ENCODE measurements at regions not wholly inside any gene's neighbourhood (a gene's known extent, or its start where the extent isn't known, plus 50 kb on each side); places are given as distances from the start of the nearest gene placed in this dataset.

GRCh38 chr4:13180701-13181100, 303.4 kb downstream of the RAB28 start:
- no peak for DNase-seq

- no peak for DNase-seq
Measured at GRCh38 chr4:13178621-13179020, 305.5 kb downstream of the RAB28 start.

GRCh38 chr4:13176741-13177142, 307.4 kb downstream of the RAB28 start:
- DNase-seq = no peak

GRCh38 chr4:13174926-13175325, 309.2 kb downstream of the RAB28 start:
- no peak for DNase-seq

- no peak for DNase-seq
Measured at GRCh38 chr4:13174001-13174400, 310.1 kb downstream of the RAB28 start.

- no peak for DNase-seq
Measured at GRCh38 chr4:13171292-13172057, 312.7 kb downstream of the RAB28 start.

- no peak for DNase-seq
Measured at GRCh38 chr4:13169731-13170525, 314.2 kb downstream of the RAB28 start.

GRCh38 chr4:13168326-13168725, 315.8 kb downstream of the RAB28 start:
- no peak for DNase-seq

GRCh38 chr4:13166214-13166613, 317.9 kb downstream of the RAB28 start:
- DNase-seq = no peak

GRCh38 chr4:13164783-13165331, 319.3 kb downstream of the RAB28 start:
- no peak for DNase-seq

GRCh38 chr4:13162886-13163285, 321.3 kb downstream of the RAB28 start:
- DNase-seq = no peak

GRCh38 chr4:13160920-13161319, 323.2 kb downstream of the RAB28 start:
- DNase-seq = peak in 1 of 2 experiments; percentile 26

- DNase-seq = no peak
Measured at GRCh38 chr4:13159041-13159620, 325.0 kb downstream of the RAB28 start.

GRCh38 chr4:13151194-13151593, 332.9 kb downstream of the RAB28 start:
- no peak for DNase-seq

- no peak for DNase-seq
Measured at GRCh38 chr4:13143222-13144070, 340.7 kb downstream of the RAB28 start.

GRCh38 chr4:13142726-13143125, 341.4 kb downstream of the RAB28 start:
- DNase-seq = no peak

GRCh38 chr4:13142191-13142590, 341.9 kb downstream of the RAB28 start:
- no peak for DNase-seq

GRCh38 chr4:13137390-13137789, 346.8 kb downstream of the RAB28 start:
- DNase-seq = no peak

GRCh38 chr4:13133700-13134099, 350.4 kb downstream of the RAB28 start:
- no peak for DNase-seq

- DNase-seq = no peak
Measured at GRCh38 chr4:13130848-13131247, 353.3 kb downstream of the RAB28 start.

- no peak for DNase-seq
Measured at GRCh38 chr4:13129095-13129494, 355.0 kb downstream of the RAB28 start.
